Peyer's patch (tissue), 4 donors: ENCODE measurements at regions not wholly inside any gene's neighbourhood (a gene's known extent, or its start where the extent isn't known, plus 50 kb on each side); places are given as distances from the start of the nearest gene placed in this dataset.
"Not testable (repeated sequence)": the region's sequence is repeated elsewhere in the genome, so short reads cannot be mapped to it uniquely, and the experiment has no call there.

Source experiments
- CTCF ChIP-seq, 6 experiments: fragments of 450-650 bp in 4 of 6; fragments of 200-600 bp in 2 of 6; sonication (generic) in 1 of 6; IDR thresholded peaks; one replicate each; pipeline ENCODE4 v1.5.1; 2017 to 2019; ENCODE audit warnings: antibody characterized with exemption in 6 of 6, mild to moderate bottlenecking in 3 of 6, moderate library complexity in 1 of 6
- POLR2A ChIP-seq, 2 donors: fragments of 450-650 bp; IDR thresholded peaks; one replicate each; pipeline ENCODE4 v1.5.1; 2017; ENCODE audit warnings: antibody characterized with exemption in 2 of 2, mild to moderate bottlenecking in 2 of 2, moderate library complexity in 2 of 2

- not testable (repeated sequence) for TF ChIP-seq CTCF, POLR2A (IDR thresholded peaks at IDR 0.05)
Observed at GRCh38 chr7:76859933-76860332, 172.2 kb downstream of the SPDYE17 start.
